GM12891 (cell line): ENCODE measurements at regions not wholly inside any gene's neighbourhood (a gene's known extent, or its start where the extent isn't known, plus 50 kb on each side); places are given as distances from the start of the nearest gene placed in this dataset.

Source experiments
- DNase-seq: peaks from one replicate; pipeline ENCODE4 v3.0.0; 2011; ENCODE audit warnings: low spot score; ENCODE audit not compliant: insufficient read length
- FAIRE-seq: peaks from 2 replicates; lab custom pipeline; 2011; peaks lifted over from hg19 to GRCh38; lab: Jason Lieb, UNC
- PAX5 ChIP-seq: IDR thresholded peaks from 2 replicates; pipeline ENCODE4 v1.6.1; 2011; ENCODE audit warnings: low read length, moderate library complexity, mild to moderate bottlenecking; ENCODE audit not compliant: insufficient read depth, severe bottlenecking
- POLR2A ChIP-seq: IDR thresholded peaks from 2 replicates; pipeline ENCODE4 v1.6.1; 2011; ENCODE audit warnings: low read depth, low read length, control low read depth
- POLR2AphosphoS5 ChIP-seq: IDR thresholded peaks from 2 replicates; pipeline ENCODE4 v1.6.1; 2011; ENCODE audit warnings: low read depth, low read length, control low read depth
- POU2F2 ChIP-seq: IDR thresholded peaks from 2 replicates; pipeline ENCODE4 v1.6.1; 2011; ENCODE audit warnings: low read depth, mild to moderate bottlenecking, control low read depth, low read length, moderate library complexity
- SPI1 ChIP-seq: IDR thresholded peaks from 2 replicates; pipeline ENCODE4 v1.6.1; 2011; ENCODE audit warnings: low read depth, low read length, control low read depth
- TAF1 ChIP-seq: IDR thresholded peaks from 2 replicates; pipeline ENCODE4 v1.6.1; 2011; ENCODE audit warnings: low read depth, low read length, control low read depth

GRCh38 chr4:57501720-57502119, 391.5 kb upstream of the IGFBP7 start:
- FAIRE-seq (no peak), DNase-seq (no peak)
- TF ChIP-seq POU2F2 (no peak), POLR2A (no peak)

GRCh38 chr4:57499786-57500185, 389.6 kb upstream of the IGFBP7 start:
- no peak for DNase-seq
- TF ChIP-seq POLR2A (no peak), PAX5 (no peak), SPI1 (no peak), POU2F2 (no peak), TAF1 (no peak), POLR2AphosphoS5 (no peak)
- no peak for FAIRE-seq

- FAIRE-seq, result no peak
- TF ChIP-seq POLR2A (no peak), SPI1 (no peak), TAF1 (no peak), PAX5 (no peak), POLR2AphosphoS5 (no peak), POU2F2 (no peak)
Observed at GRCh38 chr4:57498251-57498650, 388.1 kb upstream of the IGFBP7 start.

GRCh38 chr4:57496697-57497471, 386.7 kb upstream of the IGFBP7 start:
- no peak for DNase-seq
- TF ChIP-seq PAX5 (no peak), POU2F2 (no peak), POLR2AphosphoS5 (no peak), POLR2A (no peak), SPI1 (no peak), TAF1 (no peak)
- no peak for FAIRE-seq

More at GRCh38 chr4:57498251-57498650, 388.1 kb upstream of the IGFBP7 start:
- DNase-seq, result no peak

GRCh38 chr4:57494821-57495220, 384.6 kb upstream of the IGFBP7 start:
- no peak for TF ChIP-seq POU2F2
- TF ChIP-seq TAF1, result no peak
- TF ChIP-seq PAX5, result no peak
- no peak for TF ChIP-seq SPI1
- no peak for TF ChIP-seq POLR2A
- TF ChIP-seq POLR2AphosphoS5, result no peak
- no peak for DNase-seq
- no peak for FAIRE-seq

- DNase-seq (no peak), FAIRE-seq (no peak)
- TF ChIP-seq POLR2AphosphoS5 (no peak), SPI1 (no peak), POU2F2 (no peak), TAF1 (no peak), POLR2A (no peak), PAX5 (no peak)
Observed at GRCh38 chr4:57492251-57492878, 382.2 kb upstream of the IGFBP7 start.

- DNase-seq (no peak), FAIRE-seq (no peak)
- TF ChIP-seq PAX5 (no peak), POLR2A (no peak), SPI1 (no peak), POLR2AphosphoS5 (no peak), TAF1 (no peak), POU2F2 (no peak)
Observed at GRCh38 chr4:57491388-57491787, 381.2 kb upstream of the IGFBP7 start.

- TF ChIP-seq SPI1 (no peak), TAF1 (no peak), PAX5 (no peak), POLR2AphosphoS5 (no peak), POU2F2 (no peak), POLR2A (no peak)
- DNase-seq (no peak), FAIRE-seq (no peak)
Observed at GRCh38 chr4:57490520-57491255, 380.5 kb upstream of the IGFBP7 start.

- FAIRE-seq (no peak), DNase-seq (no peak)
- TF ChIP-seq POU2F2 (no peak), TAF1 (no peak), POLR2AphosphoS5 (no peak), POLR2A (no peak), SPI1 (no peak), PAX5 (no peak)
Observed at GRCh38 chr4:57488366-57489162, 378.4 kb upstream of the IGFBP7 start.
